ENCODE measurements at regions not wholly inside any gene's neighbourhood (a gene's known extent, or its start where the extent isn't known, plus 50 kb on each side); places are given as distances from the start of the nearest gene placed in this dataset.

DNA sequence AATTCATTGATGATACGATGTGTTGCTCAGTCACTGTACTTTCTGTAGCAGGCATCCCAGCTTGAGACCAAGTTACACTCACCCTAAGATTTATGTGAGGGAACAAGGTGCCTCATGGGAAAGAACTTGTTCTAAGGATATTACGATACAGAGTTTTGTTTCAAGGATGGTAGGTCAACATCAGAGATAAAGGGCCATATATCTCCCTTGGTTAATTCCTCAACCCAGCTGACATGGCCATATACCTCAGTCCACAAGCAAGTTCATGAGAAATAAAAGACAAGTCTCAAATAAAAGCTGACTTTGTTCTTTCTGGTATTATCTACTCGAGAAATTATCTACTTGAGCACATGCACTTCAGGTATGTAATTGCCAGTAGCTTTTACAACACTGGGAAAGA, 1535.9 kb upstream of the IGFBP7 start:
- ATAC-seq (no peak), DNase-seq (ENCODE audit: low read depth, low spot score) (no peak), FAIRE-seq (no peak)
- Histone ChIP-seq H3K79me2 (ENCODE audit: control insufficient read depth, insufficient read depth, low read length) (no peaks in the 10 kb centered on the region), H3K36me3 (ENCODE audit: control insufficient read depth in 2 of 2, insufficient read depth in 2 of 2, low read length in 1 of 2) (no peaks in the 10 kb centered on the region), H3K4me2 (ENCODE audit: control insufficient read depth, insufficient read depth) (no peak overlapping the region), H3K4me3 (no peak overlapping the region), H3K9me3 (replicated peaks; ENCODE audit: control insufficient read depth, insufficient read depth, low read length) (no peaks in the 10 kb centered on the region), H2AFZ (ENCODE audit: control insufficient read depth, low read depth, low read length) (no peak overlapping the region), H4K20me1 (ENCODE audit: control insufficient read depth, insufficient read depth) (no peaks in the 10 kb centered on the region), H3K4me1 (ENCODE audit: control insufficient read depth, insufficient read depth, low read length) (no peaks in the 10 kb centered on the region), H3K27ac (ENCODE audit: control insufficient read depth, insufficient read depth) (no peak overlapping the region), H3K9ac (ENCODE audit: control insufficient read depth, insufficient read depth, low read length) (no peak overlapping the region), H3K27me3 (replicated peaks in 1 of 2; ENCODE audit: control insufficient read depth in 2 of 2, insufficient read depth in 2 of 2, low read length in 1 of 2) (no peaks in the 10 kb centered on the region)
- SMC1A ChIA-PET (ENCODE audit: uncharacterized antibody, unreplicated experiment) = no interaction called here
- in situ Hi-C loops (cut with MboI) (no loop called here), intact Hi-C loops (cut with micrococcal nuclease; ENCODE audit: unreplicated experiment) (no loop called here)
- RAD21 ChIA-PET (ENCODE audit: unreplicated experiment) = no interaction called here
- CTCF ChIA-PET = no interaction called here
- 0% methylated on average over 3 of the region's 3 CpGs for WGBS (ENCODE audit: insufficient coverage, insufficient replicate concordance, low lambda C conversion rate, missing lambda C conversion rate)
- POLR2A ChIA-PET = no interaction called here
- no TSS peak for BruUV-seq (replicated peaks)
- no peak for TF ChIP-seq IKZF2 (IDR thresholded peaks at IDR 0.05)
- TF ChIP-seq MXI1 (IDR thresholded peaks at IDR 0.05; ENCODE audit: low read depth, low read length) = no peak
- TF ChIP-seq ZSCAN29 (IDR thresholded peaks at IDR 0.05) = no peak
- no peak for TF ChIP-seq KAT2A (conservative IDR thresholded peaks at IDR 0.05; ENCODE audit: control insufficient read depth, low read depth, low read length)
- TF ChIP-seq RAD21 (IDR thresholded peaks at IDR 0.05; ENCODE audit: insufficient read depth, low read depth, low read length) = no peak
- no peak for TF ChIP-seq BHLHE40 (IDR thresholded peaks at IDR 0.05; ENCODE audit: borderline replicate concordance in 1 of 2, low read depth in 2 of 2, low read length in 1 of 2)
- TF ChIP-seq YBX1 (IDR thresholded peaks at IDR 0.05) = no peak
- TF ChIP-seq, protein P1, sequence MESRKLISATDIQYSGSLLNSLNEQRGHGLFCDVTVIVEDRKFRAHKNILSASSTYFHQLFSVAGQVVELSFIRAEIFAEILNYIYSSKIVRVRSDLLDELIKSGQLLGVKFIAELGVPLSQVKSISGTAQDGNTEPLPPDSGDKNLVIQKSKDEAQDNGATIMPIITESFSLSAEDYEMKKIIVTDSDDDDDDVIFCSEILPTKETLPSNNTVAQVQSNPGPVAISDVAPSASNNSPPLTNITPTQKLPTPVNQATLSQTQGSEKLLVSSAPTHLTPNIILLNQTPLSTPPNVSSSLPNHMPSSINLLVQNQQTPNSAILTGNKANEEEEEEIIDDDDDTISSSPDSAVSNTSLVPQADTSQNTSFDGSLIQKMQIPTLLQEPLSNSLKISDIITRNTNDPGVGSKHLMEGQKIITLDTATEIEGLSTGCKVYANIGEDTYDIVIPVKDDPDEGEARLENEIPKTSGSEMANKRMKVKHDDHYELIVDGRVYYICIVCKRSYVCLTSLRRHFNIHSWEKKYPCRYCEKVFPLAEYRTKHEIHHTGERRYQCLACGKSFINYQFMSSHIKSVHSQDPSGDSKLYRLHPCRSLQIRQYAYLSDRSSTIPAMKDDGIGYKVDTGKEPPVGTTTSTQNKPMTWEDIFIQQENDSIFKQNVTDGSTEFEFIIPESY (IDR thresholded peaks at IDR 0.05) = no peak
- no peak for TF ChIP-seq EZH2 (IDR thresholded peaks at IDR 0.05; ENCODE audit: borderline replicate concordance, control insufficient read depth, low read depth, low read length)
- no peak for TF ChIP-seq NR2C1 (IDR thresholded peaks at IDR 0.05)
- no peak for TF ChIP-seq MYC (IDR thresholded peaks at IDR 0.05; ENCODE audit: insufficient read depth, insufficient read length, insufficient replicate concordance, low read length, severe bottlenecking)
- TF ChIP-seq TCF7 (IDR thresholded peaks at IDR 0.05; ENCODE audit: borderline replicate concordance) = no peak
- no peak for TF ChIP-seq MEF2A (IDR thresholded peaks at IDR 0.05; ENCODE audit: insufficient read depth, low read depth, low read length)
- no peak for TF ChIP-seq TAF1 (IDR thresholded peaks at IDR 0.05; ENCODE audit: borderline replicate concordance, low read depth, low read length)
- no peak for TF ChIP-seq POLR2A (IDR thresholded peaks at IDR 0.05; ENCODE audit: low read depth, low read length)
- TF ChIP-seq ZBED1 (IDR thresholded peaks at IDR 0.05; ENCODE audit: borderline replicate concordance) = no peak

Measured in GM12878 (cell line).